GM08714 (cell line): ENCODE measurements at regions not wholly inside any gene's neighbourhood (a gene's known extent, or its start where the extent isn't known, plus 50 kb on each side); places are given as distances from the start of the nearest gene placed in this dataset.
"Not testable (repeated sequence)": the region's sequence is repeated elsewhere in the genome, so short reads cannot be mapped to it uniquely, and the experiment has no call there.

Source experiments
- H3K4me3 ChIP-seq: fragments of 200-500 bp; sonication (Bioruptor generic); 2 replicates; pipeline ENCODE4 v1.5.1; 2014; ENCODE audit warnings: mild to moderate bottlenecking, low read length, inconsistent platforms
- ZNF274 ChIP-seq: IDR thresholded peaks from 2 replicates; pipeline ENCODE4 v1.6.1; 2012; ENCODE audit warnings: mild to moderate bottlenecking, low read depth, low read length

DNA sequence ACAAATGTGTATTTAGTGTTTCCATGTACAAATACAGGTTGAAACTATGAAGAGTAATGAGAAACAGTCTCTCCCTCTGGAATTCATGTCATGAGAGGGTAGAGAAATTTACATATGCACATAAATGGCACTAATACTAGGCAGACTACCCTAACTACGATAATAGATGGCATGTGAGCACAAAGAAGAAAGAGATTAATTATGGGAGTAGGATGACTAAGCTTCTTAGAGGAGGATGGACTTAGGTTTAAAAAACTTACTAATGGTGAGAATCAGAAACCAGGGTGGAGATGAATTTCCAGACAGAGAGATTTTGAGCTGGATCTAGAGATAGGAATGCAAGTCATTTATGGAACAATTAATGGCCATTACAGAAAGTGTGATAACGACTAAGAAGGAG lies 225.3 kb upstream of the HTR1E start:
- H3K4me3 ChIP-seq, result no peak overlapping the region
- TF ChIP-seq ZNF274, result no peak

- TF ChIP-seq ZNF274, result no peak
- no peak overlapping the region for H3K4me3 ChIP-seq
These were observed 229.7 kb upstream of the HTR1E start for GRCh38 chr6:86707545-86708120.

DNA sequence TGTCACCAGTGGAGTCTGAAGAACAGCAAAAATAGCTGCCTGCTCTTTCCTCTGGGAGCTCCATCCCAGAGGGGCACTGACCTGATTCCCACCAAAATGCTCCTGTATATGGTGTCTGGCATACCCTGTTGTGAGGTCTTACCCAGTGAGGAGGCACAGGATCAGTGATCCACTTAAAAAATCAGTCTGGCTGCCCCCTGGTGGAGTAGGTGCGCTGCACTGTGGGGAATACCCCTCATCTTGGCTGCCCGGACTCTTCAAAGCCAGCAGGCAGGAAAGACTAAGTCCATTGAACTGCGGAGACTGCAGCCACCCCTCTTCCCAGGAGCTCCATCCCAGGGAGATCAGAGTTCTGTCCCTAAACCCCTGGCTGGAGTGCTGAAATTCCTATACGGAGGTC lies 230.9 kb upstream of the HTR1E start:
- no peak overlapping the region for H3K4me3 ChIP-seq
- TF ChIP-seq ZNF274, result no peak

DNA sequence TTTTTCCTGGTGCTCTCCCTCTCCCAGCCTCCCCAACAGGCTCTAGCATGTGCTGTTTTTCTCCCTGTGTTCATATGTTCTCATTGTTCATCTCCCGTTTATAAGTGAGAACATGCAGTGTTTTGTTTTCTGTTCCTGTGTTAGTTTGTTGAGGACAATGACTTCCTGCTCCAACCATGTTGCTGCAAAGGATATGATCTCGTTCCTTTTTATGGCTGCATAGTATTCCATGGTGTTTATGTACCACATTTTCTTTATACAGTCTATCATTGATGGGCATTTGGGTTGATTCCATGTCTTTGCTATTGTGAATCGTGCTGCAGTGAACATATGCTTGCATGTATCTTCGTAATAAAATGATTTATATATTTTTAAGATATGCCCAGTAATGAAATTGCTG lies 236.1 kb upstream of the HTR1E start:
- H3K4me3 ChIP-seq, result not testable (repeated sequence)

GRCh38 chr6:86686496-86686895 lies 250.8 kb upstream of the HTR1E start:
- no peak overlapping the region for H3K4me3 ChIP-seq
- TF ChIP-seq ZNF274, result no peak

DNA sequence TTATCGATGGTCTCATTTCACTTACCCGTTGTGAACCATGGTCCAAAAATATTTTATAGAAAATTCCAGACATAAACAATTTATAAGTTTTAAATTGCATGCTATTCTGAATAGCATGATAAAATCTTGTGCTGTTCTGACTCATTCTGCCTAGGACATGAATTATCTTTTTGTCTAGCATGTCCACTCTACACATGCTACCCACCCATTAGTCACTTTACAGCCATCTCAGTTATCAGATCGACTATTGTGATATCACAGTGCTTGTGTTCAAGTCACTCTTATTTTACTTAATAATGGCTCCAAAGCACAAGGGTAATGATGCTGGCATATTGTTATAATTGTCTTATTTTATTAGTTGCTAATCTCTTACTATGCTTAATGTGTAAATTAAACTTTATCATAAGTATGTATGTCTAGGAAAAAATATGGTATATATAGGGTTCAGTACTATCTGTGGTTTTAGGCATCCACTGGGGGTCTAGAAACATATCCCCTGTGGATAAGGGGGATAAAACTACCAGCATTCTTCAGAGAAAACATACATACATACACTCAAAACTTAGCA lies 252.0 kb upstream of the HTR1E start:
- TF ChIP-seq ZNF274, result no peak
- no peak overlapping the region for H3K4me3 ChIP-seq

- no peak for TF ChIP-seq ZNF274
- H3K4me3 ChIP-seq, result no peak overlapping the region
These were observed 254.0 kb upstream of the HTR1E start for GRCh38 chr6:86683132-86683908.

- H3K4me3 ChIP-seq, result no peak overlapping the region
- TF ChIP-seq ZNF274, result no peak
These were observed 255.0 kb upstream of the HTR1E start for GRCh38 chr6:86682297-86682696.

GRCh38 chr6:86681140-86681539 lies 256.2 kb upstream of the HTR1E start:
- H3K4me3 ChIP-seq, result not testable (repeated sequence)

DNA sequence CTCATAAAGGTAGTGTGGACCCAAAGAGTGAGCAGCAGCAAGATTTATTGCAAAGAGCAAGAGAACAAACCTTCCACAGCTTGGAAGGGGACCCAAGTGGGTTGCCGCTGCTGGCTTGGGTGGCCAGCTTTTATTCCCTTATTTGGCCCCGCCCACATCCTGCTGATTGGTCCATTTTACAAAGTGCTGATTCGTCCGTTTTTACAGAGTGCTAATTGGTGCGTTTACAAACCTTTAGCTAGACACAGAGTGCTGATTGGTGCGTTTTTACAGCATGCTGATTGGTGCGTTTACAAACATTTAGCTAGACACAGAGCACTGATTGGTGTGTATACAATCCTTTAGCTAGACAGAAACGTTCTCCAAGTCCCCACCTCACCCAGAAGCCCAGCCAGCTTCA lies 265.2 kb upstream of the HTR1E start:
- H3K4me3 ChIP-seq, result not testable (repeated sequence)

DNA sequence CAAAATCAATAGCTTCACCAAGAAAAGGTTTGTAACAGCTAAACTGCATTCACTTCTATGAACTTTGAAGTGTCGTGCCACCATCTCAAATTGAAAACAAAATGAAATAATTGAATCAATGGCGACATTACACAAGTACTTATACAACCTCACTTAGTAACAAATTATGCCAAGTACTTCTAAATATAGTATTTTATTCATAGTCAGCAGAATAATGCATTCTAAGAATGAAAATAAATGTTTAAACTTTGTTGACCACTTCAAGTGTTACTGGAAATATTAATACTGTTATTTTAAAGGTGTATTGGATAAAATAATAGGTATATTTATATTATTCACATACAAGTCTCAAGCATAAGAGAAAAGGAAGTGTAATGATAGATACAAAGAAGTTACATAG lies 280.1 kb upstream of the HTR1E start:
- no peak for TF ChIP-seq ZNF274
- no peak overlapping the region for H3K4me3 ChIP-seq

- TF ChIP-seq ZNF274, result no peak
- H3K4me3 ChIP-seq, result no peak overlapping the region
These were observed 308.2 kb upstream of the HTR1E start for GRCh38 chr6:86629123-86629522.

DNA sequence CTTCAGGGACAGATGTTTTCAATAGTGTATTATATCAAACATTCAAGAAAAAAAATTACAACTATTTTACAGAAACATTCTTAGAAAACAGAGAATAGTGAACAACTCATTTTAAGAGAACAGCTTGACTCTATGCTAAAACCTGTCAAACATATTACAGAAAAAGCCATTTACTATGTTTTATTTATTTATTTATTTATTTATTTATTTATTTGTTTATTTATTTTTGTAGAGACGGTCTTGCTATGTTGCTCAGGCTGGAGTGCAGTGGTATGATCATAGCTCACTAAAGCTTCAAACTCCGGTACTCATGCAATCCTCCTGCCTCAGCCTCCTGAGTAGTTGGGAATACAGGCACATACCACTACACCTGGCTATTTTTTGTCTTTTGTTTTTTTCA lies 317.9 kb upstream of the HTR1E start:
- no peak overlapping the region for H3K4me3 ChIP-seq
- no peak for TF ChIP-seq ZNF274

DNA sequence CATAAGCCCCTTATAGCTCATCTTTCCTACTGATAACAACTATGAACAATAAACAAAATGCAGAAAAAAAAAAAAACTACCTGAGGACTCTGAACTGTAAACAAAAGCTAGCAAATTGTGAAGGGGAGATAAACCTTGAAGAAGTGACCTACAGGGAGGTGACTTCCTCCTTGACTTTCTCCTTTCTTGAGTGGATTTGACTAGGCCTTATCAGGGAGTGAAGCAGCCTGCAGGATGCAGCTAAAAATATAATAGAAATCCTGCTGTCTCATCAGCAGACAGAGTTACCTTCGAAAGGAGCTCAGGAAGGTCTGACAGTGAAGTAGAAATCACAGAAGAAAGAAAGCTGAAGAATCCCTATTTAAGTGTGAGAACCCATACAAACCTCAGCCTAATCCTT lies 322.0 kb upstream of the HTR1E start:
- H3K4me3 ChIP-seq, result no peak overlapping the region
- no peak for TF ChIP-seq ZNF274

GRCh38 chr6:86609549-86610388 lies 327.6 kb upstream of the HTR1E start:
- no peak overlapping the region for H3K4me3 ChIP-seq
- no peak for TF ChIP-seq ZNF274

- not testable (repeated sequence) for H3K4me3 ChIP-seq
These were observed 334.0 kb upstream of the HTR1E start for GRCh38 chr6:86603364-86603763.

GRCh38 chr6:86602093-86602492 lies 335.2 kb upstream of the HTR1E start:
- not testable (repeated sequence) for H3K4me3 ChIP-seq

DNA sequence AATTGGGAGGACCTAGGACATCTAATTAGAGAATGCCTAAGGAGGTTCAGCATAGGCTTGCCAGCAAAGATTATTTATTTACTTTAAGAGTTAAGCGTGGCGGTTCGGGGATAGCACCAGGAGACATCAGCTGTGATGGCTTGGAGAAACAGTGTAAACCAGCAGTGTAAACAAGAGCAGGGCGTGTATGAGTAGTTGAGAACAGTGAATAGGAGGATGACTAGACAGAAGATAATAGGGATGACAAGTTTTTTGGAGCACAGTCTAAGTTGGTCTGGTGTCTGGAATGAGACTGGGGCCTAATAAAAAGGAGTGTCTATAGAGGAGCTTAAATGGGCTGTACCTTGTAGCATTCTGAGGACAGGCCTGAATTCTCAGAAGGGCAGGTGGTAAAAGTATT lies 338.4 kb upstream of the HTR1E start:
- not testable (repeated sequence) for H3K4me3 ChIP-seq
